ENCODE measurements at regions not wholly inside any gene's neighbourhood (a gene's known extent, or its start where the extent isn't known, plus 50 kb on each side); places are given as distances from the start of the nearest gene placed in this dataset.
A peak's percentile ranks its signal among the peaks of the same experiment; 100 is the strongest.

DNA sequence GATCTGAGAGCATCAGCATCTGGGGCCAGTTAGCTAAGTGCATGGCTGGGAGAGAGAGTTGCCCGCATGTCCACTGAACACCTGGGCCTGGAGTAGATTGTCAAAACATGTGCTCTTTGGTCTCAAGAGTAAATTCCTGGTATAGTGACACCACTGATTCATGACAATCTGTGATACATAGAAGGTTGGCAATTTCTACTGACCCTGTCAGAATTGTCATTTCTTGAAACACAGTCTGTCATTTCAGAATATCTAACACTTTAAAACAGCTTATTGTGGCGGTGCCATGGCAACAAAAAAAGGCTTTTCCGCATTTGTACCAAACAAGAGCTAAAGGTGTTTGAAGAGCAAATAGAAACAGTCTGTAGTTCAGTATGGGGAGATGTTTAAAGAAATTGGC lies 186.4 kb upstream of the FAM78B start:
- H4K20me1 ChIP-seq (ENCODE audit: insufficient read depth) = no peaks in the 10 kb centered on the region
- peak overlapping the region; percentile 54 for H3K4me2 ChIP-seq (ENCODE audit: low read length)
- TF ChIP-seq POLR2AphosphoS5 (IDR thresholded peaks at IDR 0.05) (peak; percentile 89), MXI1 (conservative IDR thresholded peaks at IDR 0.05; ENCODE audit: poor library complexity, severe bottlenecking) (peak; percentile 32), CTCF (IDR thresholded peaks at IDR 0.05; ENCODE audit: poor library complexity, severe bottlenecking) (no peak), EP300 (conservative IDR thresholded peaks at IDR 0.05; ENCODE audit: poor library complexity, severe bottlenecking) (peak; percentile 97), TAF1 (IDR thresholded peaks at IDR 0.05; ENCODE audit: low read depth) (no peak)
- no peaks in the 10 kb centered on the region for H3K27me3 ChIP-seq (ENCODE audit: insufficient read depth, low read depth, low read length)
- no peaks in the 10 kb centered on the region for H3K36me3 ChIP-seq (ENCODE audit: insufficient read depth, low read length)
- no peaks in the 10 kb centered on the region for H3K9me3 ChIP-seq (ENCODE audit: low read length)
- peak overlapping the region; percentile 27 for H3K4me3 ChIP-seq (ENCODE audit: low read length)
- no peaks in the 10 kb centered on the region for H3K9me2 ChIP-seq (ENCODE audit: insufficient read depth, low read length)
- no peak overlapping the region for H2AFZ ChIP-seq (ENCODE audit: low read depth, low read length)
- H3K79me2 ChIP-seq (replicated peaks; ENCODE audit: insufficient read depth, low read length) = no peaks in the 10 kb centered on the region
- peak overlapping the region; percentile 29 for H3K27ac ChIP-seq (ENCODE audit: low read length)
- H3F3A ChIP-seq (ENCODE audit: insufficient read depth, low read length, poor library complexity, severe bottlenecking) = no peaks in the 10 kb centered on the region
- H3K9ac ChIP-seq (ENCODE audit: low read length) = no peak overlapping the region

- Histone ChIP-seq H3K9me3 (ENCODE audit: low read length) (no peaks in the 10 kb centered on the region), H3K27me3 (ENCODE audit: insufficient read depth, low read depth, low read length) (no peaks in the 10 kb centered on the region), H4K20me1 (ENCODE audit: insufficient read depth) (no peaks in the 10 kb centered on the region), H3K4me2 (ENCODE audit: low read length) (no peak overlapping the region), H3K9ac (ENCODE audit: low read length) (no peak overlapping the region), H3F3A (ENCODE audit: insufficient read depth, low read length, poor library complexity, severe bottlenecking) (no peaks in the 10 kb centered on the region), H3K4me3 (ENCODE audit: low read length) (no peak overlapping the region), H3K9me2 (ENCODE audit: insufficient read depth, low read length) (no peaks in the 10 kb centered on the region), H3K36me3 (ENCODE audit: insufficient read depth, low read length) (no peaks in the 10 kb centered on the region), H2AFZ (ENCODE audit: low read depth, low read length) (no peak overlapping the region), H3K79me2 (replicated peaks; ENCODE audit: insufficient read depth, low read length) (no peaks in the 10 kb centered on the region), H3K27ac (ENCODE audit: low read length) (no peak overlapping the region)
- TF ChIP-seq CTCF (IDR thresholded peaks at IDR 0.05; ENCODE audit: poor library complexity, severe bottlenecking) (no peak), EP300 (conservative IDR thresholded peaks at IDR 0.05; ENCODE audit: poor library complexity, severe bottlenecking) (no peak), EZH2 (IDR thresholded peaks at IDR 0.05; ENCODE audit: borderline replicate concordance, insufficient read depth, low read length, poor library complexity, severe bottlenecking) (no peak), RAD21 (conservative IDR thresholded peaks at IDR 0.05) (no peak)
These were observed 187.6 kb upstream of the FAM78B start for GRCh38 chr1:166354406-166354805.

DNA sequence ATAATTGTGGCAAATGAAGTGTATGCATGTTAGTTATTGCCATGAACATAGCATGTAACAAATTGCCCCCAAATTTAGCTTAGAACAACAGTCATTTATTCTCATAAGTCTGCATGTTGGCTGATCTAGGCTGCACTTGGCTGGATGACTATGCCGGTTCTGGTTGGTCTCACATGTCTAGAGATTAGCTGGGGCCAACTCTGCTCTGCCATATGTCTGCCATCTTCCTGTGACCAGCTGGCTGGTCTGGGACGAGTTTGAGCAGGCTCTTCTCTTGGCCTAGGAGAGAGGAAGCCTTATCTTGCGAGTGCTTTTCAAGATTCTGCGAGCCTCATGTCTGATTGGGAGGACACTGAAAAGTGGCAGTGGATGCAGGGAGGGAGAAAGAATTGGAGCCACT lies 198.3 kb upstream of the FAM78B start:
- TF ChIP-seq CTCF (IDR thresholded peaks at IDR 0.05; ENCODE audit: poor library complexity, severe bottlenecking) = no peak
- TF ChIP-seq EP300 (conservative IDR thresholded peaks at IDR 0.05; ENCODE audit: poor library complexity, severe bottlenecking) = no peak
- no peak for TF ChIP-seq SMC3 (conservative IDR thresholded peaks at IDR 0.05; ENCODE audit: poor library complexity)
- TF ChIP-seq MXI1 (conservative IDR thresholded peaks at IDR 0.05; ENCODE audit: poor library complexity, severe bottlenecking) = no peak
- TF ChIP-seq RAD21 (conservative IDR thresholded peaks at IDR 0.05) = no peak
- no peak for TF ChIP-seq EZH2 (IDR thresholded peaks at IDR 0.05; ENCODE audit: borderline replicate concordance, insufficient read depth, low read length, poor library complexity, severe bottlenecking)
- TF ChIP-seq, protein P1, sequence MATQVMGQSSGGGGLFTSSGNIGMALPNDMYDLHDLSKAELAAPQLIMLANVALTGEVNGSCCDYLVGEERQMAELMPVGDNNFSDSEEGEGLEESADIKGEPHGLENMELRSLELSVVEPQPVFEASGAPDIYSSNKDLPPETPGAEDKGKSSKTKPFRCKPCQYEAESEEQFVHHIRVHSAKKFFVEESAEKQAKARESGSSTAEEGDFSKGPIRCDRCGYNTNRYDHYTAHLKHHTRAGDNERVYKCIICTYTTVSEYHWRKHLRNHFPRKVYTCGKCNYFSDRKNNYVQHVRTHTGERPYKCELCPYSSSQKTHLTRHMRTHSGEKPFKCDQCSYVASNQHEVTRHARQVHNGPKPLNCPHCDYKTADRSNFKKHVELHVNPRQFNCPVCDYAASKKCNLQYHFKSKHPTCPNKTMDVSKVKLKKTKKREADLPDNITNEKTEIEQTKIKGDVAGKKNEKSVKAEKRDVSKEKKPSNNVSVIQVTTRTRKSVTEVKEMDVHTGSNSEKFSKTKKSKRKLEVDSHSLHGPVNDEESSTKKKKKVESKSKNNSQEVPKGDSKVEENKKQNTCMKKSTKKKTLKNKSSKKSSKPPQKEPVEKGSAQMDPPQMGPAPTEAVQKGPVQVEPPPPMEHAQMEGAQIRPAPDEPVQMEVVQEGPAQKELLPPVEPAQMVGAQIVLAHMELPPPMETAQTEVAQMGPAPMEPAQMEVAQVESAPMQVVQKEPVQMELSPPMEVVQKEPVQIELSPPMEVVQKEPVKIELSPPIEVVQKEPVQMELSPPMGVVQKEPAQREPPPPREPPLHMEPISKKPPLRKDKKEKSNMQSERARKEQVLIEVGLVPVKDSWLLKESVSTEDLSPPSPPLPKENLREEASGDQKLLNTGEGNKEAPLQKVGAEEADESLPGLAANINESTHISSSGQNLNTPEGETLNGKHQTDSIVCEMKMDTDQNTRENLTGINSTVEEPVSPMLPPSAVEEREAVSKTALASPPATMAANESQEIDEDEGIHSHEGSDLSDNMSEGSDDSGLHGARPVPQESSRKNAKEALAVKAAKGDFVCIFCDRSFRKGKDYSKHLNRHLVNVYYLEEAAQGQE (IDR thresholded peaks at IDR 0.05; ENCODE audit: borderline replicate concordance) = no peak
- TF ChIP-seq POLR2AphosphoS5 (IDR thresholded peaks at IDR 0.05) = no peak
- no peak for TF ChIP-seq TAF1 (IDR thresholded peaks at IDR 0.05; ENCODE audit: low read depth)
- Histone ChIP-seq H3K36me3 (ENCODE audit: insufficient read depth, low read length) (no peaks in the 10 kb centered on the region), H3F3A (ENCODE audit: insufficient read depth, low read length, poor library complexity, severe bottlenecking) (no peaks in the 10 kb centered on the region)

More for the DNA sequence above, 198.3 kb upstream of the FAM78B start:
- Histone ChIP-seq H3K4me3 (ENCODE audit: low read length) (no peak overlapping the region), H3K27ac (ENCODE audit: low read length) (no peak overlapping the region), H3K4me2 (ENCODE audit: low read length) (no peak overlapping the region), H3K9me3 (ENCODE audit: low read length) (no peaks in the 10 kb centered on the region), H2AFZ (ENCODE audit: low read depth, low read length) (no peak overlapping the region), H3K79me2 (replicated peaks; ENCODE audit: insufficient read depth, low read length) (no peaks in the 10 kb centered on the region), H3K27me3 (ENCODE audit: insufficient read depth, low read depth, low read length) (no peaks in the 10 kb centered on the region), H3K9me2 (ENCODE audit: insufficient read depth, low read length) (no peaks in the 10 kb centered on the region), H4K20me1 (ENCODE audit: insufficient read depth) (no peaks in the 10 kb centered on the region), H3K9ac (ENCODE audit: low read length) (no peak overlapping the region)

All from neural cell (in vitro differentiated cells).